Aorta (tissue), 5 donors: ENCODE measurements at regions not wholly inside any gene's neighbourhood (a gene's known extent, or its start where the extent isn't known, plus 50 kb on each side); places are given as distances from the start of the nearest gene placed in this dataset.

Experiments
- ATAC-seq: fragments of 200-7000 bp; cut with Tn5 transposase; one replicate; pipeline ENCODE4 v1.9.1; 2022; ENCODE audit warnings: moderate library complexity; ENCODE audit not compliant: low FRiP score
- DNase-seq, 2 donors: peaks; one replicate each; pipeline ENCODE4 v3.0.0-alpha.2; 2020
- H3K27ac ChIP-seq, 2 donors: one replicate each; pipeline ENCODE4 v1.5.1; 2013; ENCODE audit warnings: low read length in 2 of 2, mild to moderate bottlenecking in 2 of 2, moderate library complexity in 2 of 2, control low read depth in 1 of 2, inconsistent platforms in 1 of 2, low read depth in 1 of 2
- H3K27me3 ChIP-seq, 2 donors: one replicate each; pipeline ENCODE4 v1.6.1; 2013; ENCODE audit warnings: control low read depth in 1 of 2, low read length in 1 of 2, mild to moderate bottlenecking in 1 of 2, moderate library complexity in 1 of 2; ENCODE audit not compliant: insufficient read depth in 2 of 2, control insufficient read depth in 1 of 2
- H3K36me3 ChIP-seq, 2 donors: one replicate each; pipeline ENCODE4 v1.6.1; 2013; ENCODE audit warnings: control low read depth in 1 of 2, low read length in 1 of 2, mild to moderate bottlenecking in 1 of 2; ENCODE audit not compliant: insufficient read depth in 2 of 2, control insufficient read depth in 1 of 2
- H3K4me1 ChIP-seq, 2 donors: one replicate each; pipeline ENCODE4 v1.6.1; 2013; ENCODE audit warnings: low read length in 2 of 2, control low read depth in 1 of 2, mild to moderate bottlenecking in 1 of 2, moderate library complexity in 1 of 2; ENCODE audit not compliant: insufficient read depth in 2 of 2, control insufficient read depth in 1 of 2
- H3K4me3 ChIP-seq, 2 donors: one replicate each; pipeline ENCODE4 v1.5.1; 2013; ENCODE audit warnings: low read length in 2 of 2, control low read depth in 1 of 2, mild to moderate bottlenecking in 1 of 2
- H3K9me3 ChIP-seq: one replicate; pipeline ENCODE4 v1.6.1; 2013; ENCODE audit warnings: mild to moderate bottlenecking, low read length; ENCODE audit not compliant: control insufficient read depth
- WGBS, 2 donors: extraction: QIAGEN DNeasy Blood & Tissue Kit; methylation state at CpG; one replicate each; pipeline ENCODE4 v1.1.7; 2013; 5-methylcytosine and 5-hydroxymethylcytosine counted together
- intact Hi-C, 2 donors: fragments of 100-400 bp; cut with DNase I; formaldehyde crosslinking; loops; one replicate each; pipeline versions ENCODE4 v1.14.2 to v1.15.0; 2022
- donor health status: healthy with polysubstance abuse.
- donor health status: Bipolar disorder and iron deficiency.
- donor health status: DM: no; HTN: no; CAD: no.
- donor health status: DM: no; HTN: no; CAD: no.
- donor health status: DM: yes; HTN: yes; CAD: no.

GRCh38 chr14:98226411-98226810 is 1045.6 kb downstream of the BCL11B start:
- no peaks in the 10 kb centered on the region for H3K4me1 ChIP-seq
- no peak for DNase-seq
- ATAC-seq, result no peak
- H3K4me3 ChIP-seq, result no peak overlapping the region
- no peak overlapping the region for H3K27ac ChIP-seq
- no peaks in the 10 kb centered on the region for H3K36me3 ChIP-seq
- H3K27me3 ChIP-seq, result no peaks in the 10 kb centered on the region
- WGBS, 2 donors, result 62 to 71% methylated on average over 8 of the region's 8 CpGs
- H3K9me3 ChIP-seq, result peaks cover 1% of the 10 kb centered on the region
- intact Hi-C loops, result no loop called here

GRCh38 chr14:98227000-98227726 is 1044.8 kb downstream of the BCL11B start:
- Histone ChIP-seq H3K4me3 (no peak overlapping the region), H3K4me1 (no peaks in the 10 kb centered on the region), H3K27me3 (no peaks in the 10 kb centered on the region), H3K9me3 (peaks cover 1% of the 10 kb centered on the region), H3K36me3 (no peaks in the 10 kb centered on the region), H3K27ac (no peak overlapping the region)
- ATAC-seq (no peak), DNase-seq (no peak)
- 71 to 82% methylated on average over 12 of the region's 12 CpGs for WGBS, 2 donors
- intact Hi-C loops, result no loop called here

DNA sequence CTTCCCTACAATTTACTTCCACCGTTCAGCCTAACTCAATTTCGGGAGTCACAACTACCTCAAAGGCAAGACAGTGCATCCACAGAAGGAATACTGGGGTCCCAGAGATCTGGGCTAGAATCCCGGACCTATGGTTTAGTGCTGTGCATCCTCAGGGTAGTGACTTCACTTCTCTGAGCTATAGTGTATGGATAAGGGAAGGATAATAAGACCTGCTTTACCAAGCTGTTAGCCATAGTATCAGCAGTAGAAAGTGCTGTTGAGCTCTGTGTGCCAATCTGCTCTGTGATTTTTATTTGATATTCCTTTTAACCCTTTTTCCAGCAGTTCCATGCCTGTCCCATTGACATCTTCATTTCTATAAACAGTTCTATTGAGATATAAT is 1044.3 kb downstream of the BCL11B start:
- no peaks in the 10 kb centered on the region for H3K4me1 ChIP-seq
- H3K36me3 ChIP-seq, result no peaks in the 10 kb centered on the region
- peaks cover 1% of the 10 kb centered on the region for H3K9me3 ChIP-seq
- intact Hi-C loops, result no loop called here
- DNase-seq, result no peak
- 81 to 86% methylated on average over 3 of the region's 3 CpGs for WGBS, 2 donors
- H3K4me3 ChIP-seq, result no peak overlapping the region
- H3K27me3 ChIP-seq, result no peaks in the 10 kb centered on the region
- ATAC-seq, result no peak
- H3K27ac ChIP-seq, result no peak overlapping the region

DNA sequence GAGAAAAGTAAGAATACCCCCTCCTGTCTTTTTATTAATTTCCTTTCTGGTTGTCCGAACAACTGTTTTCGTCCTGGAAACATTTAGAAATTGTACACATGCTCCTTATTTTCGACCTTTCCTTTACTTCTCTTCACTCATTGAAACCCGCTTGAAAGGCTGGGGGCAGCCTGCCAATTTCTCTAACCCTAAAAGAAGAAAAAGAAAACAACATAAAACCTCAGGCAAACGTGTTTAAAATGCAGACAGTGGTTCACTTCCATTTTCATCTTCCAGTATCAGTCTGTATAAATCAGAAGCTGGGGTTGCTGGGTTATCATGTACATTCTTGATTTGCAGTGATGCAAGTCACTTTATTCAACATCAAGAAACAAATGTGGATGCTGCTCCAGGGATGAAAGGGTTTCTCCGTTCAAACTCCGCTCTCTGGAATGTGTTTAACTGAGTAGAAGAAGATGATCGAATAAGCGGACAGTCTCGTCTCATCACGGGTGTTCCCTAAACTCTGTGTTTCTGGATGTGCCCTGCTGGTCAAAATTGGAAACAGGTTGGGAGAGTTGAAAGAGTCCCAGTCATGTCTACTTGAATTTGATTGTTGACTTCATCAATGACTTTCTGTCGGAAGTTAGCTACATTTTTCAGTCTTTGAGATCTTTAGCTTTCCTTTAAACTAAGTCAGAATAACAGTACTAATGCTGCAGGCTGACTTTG is 1042.2 kb downstream of the BCL11B start:
- no peak for ATAC-seq
- peaks cover 1% of the 10 kb centered on the region for H3K9me3 ChIP-seq
- WGBS, 2 donors, result 40 to 49% methylated on average over 12 of the region's 12 CpGs
- H3K4me1 ChIP-seq, result no peaks in the 10 kb centered on the region
- H3K36me3 ChIP-seq, result no peaks in the 10 kb centered on the region
- no peak for DNase-seq
- intact Hi-C loops, result no loop called here
- no peak overlapping the region for H3K4me3 ChIP-seq
- peaks cover 0 to 2% of the 10 kb centered on the region in 2 donors for H3K27me3 ChIP-seq
- no peak overlapping the region for H3K27ac ChIP-seq

- intact Hi-C loops, result no loop called here
- Histone ChIP-seq H3K4me3 (no peak overlapping the region), H3K9me3 (peaks cover 1% of the 10 kb centered on the region), H3K4me1 (no peaks in the 10 kb centered on the region), H3K27ac (no peak overlapping the region), H3K36me3 (no peaks in the 10 kb centered on the region), H3K27me3 (peaks cover 0 to 3% of the 10 kb centered on the region in 2 donors)
- WGBS, 2 donors, result 56 to 57% methylated on average over 7 of the region's 7 CpGs
- ATAC-seq, result no peak
- no peak for DNase-seq
Measured at GRCh38 chr14:98230411-98230810, 1041.6 kb downstream of the BCL11B start.

- DNase-seq (no peak), ATAC-seq (no peak)
- Histone ChIP-seq H3K4me3 (no peak overlapping the region), H3K27ac (no peak overlapping the region), H3K9me3 (peaks cover 1% of the 10 kb centered on the region), H3K27me3 (peaks cover 0 to 3% of the 10 kb centered on the region in 2 donors), H3K36me3 (no peaks in the 10 kb centered on the region), H3K4me1 (no peaks in the 10 kb centered on the region)
- intact Hi-C loops, result no loop called here
- WGBS, 2 donors, result 92 to 93% methylated on average over 2 of the region's 2 CpGs
Measured at GRCh38 chr14:98231210-98231609, 1040.8 kb downstream of the BCL11B start.

- Histone ChIP-seq H3K36me3 (no peaks in the 10 kb centered on the region), H3K9me3 (peaks cover 1% of the 10 kb centered on the region), H3K27ac (no peak overlapping the region), H3K4me3 (no peak overlapping the region), H3K27me3 (peaks cover 0 to 3% of the 10 kb centered on the region in 2 donors), H3K4me1 (no peaks in the 10 kb centered on the region)
- ATAC-seq (no peak), DNase-seq (no peak)
- intact Hi-C loops, result no loop called here
- WGBS, 2 donors, result 69 to 77% methylated on average over 6 of the region's 6 CpGs
Measured at GRCh38 chr14:98233656-98234055, 1038.3 kb downstream of the BCL11B start.

GRCh38 chr14:98234208-98234607 is 1037.8 kb downstream of the BCL11B start:
- 54 to 66% methylated on average over 2 of the region's 2 CpGs for WGBS, 2 donors

DNA sequence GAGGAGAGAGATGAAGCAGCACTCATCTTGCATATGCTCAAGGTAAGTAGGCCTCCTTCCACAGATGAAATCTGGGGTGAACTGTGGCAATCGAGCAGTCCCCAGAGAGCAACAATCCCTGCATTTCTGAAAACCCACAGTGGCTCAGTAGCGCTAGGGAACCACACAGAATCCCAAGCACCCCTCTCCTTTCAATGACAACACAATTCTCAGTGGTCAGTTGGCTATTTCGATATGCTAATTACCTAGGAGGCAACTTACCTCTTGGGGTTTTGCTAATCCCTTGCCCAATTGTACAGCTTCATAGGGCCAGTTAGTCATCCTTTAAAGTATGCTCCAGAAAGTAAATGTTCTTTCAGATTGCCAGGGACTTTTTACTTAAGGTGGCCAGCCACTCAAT is 1035.7 kb downstream of the BCL11B start:
- H3K4me3 ChIP-seq, result no peak overlapping the region
- WGBS, 2 donors, result 85% methylated on average over 3 of the region's 3 CpGs
- intact Hi-C loops, result no loop called here
- no peaks in the 10 kb centered on the region for H3K36me3 ChIP-seq
- no peaks in the 10 kb centered on the region for H3K4me1 ChIP-seq
- no peak overlapping the region for H3K27ac ChIP-seq
- ATAC-seq (no peak), DNase-seq (no peak)
- peaks cover 0 to 3% of the 10 kb centered on the region in 2 donors for H3K27me3 ChIP-seq
- peaks cover under 1% of the 10 kb centered on the region for H3K9me3 ChIP-seq

More at GRCh38 chr14:98234208-98234607, 1037.8 kb downstream of the BCL11B start:
- no peak overlapping the region for H3K4me3 ChIP-seq
- no peak overlapping the region for H3K27ac ChIP-seq
- no peak for DNase-seq
- H3K4me1 ChIP-seq, result no peaks in the 10 kb centered on the region
- peaks cover 1% of the 10 kb centered on the region for H3K9me3 ChIP-seq
- intact Hi-C loops, result no loop called here
- no peaks in the 10 kb centered on the region for H3K36me3 ChIP-seq
- peaks cover 0 to 3% of the 10 kb centered on the region in 2 donors for H3K27me3 ChIP-seq
- no peak for ATAC-seq
